A549 (cell line): ENCODE measurements at regions not wholly inside any gene's neighbourhood (a gene's known extent, or its start where the extent isn't known, plus 50 kb on each side); places are given as distances from the start of the nearest gene placed in this dataset.

Experiments used
- CBX8 ChIP-seq: fragments of 200-600 bp; sonication (generic); IDR thresholded peaks from 2 replicates; pipeline ENCODE4 v1.6.1; 2016
- CHD2 ChIP-seq: fragments of 150-350 bp; IDR thresholded peaks from 2 replicates; pipeline ENCODE4 v1.6.1; 2014; ENCODE audit warnings: low read length; ENCODE audit not compliant: partially characterized antibody
- EHMT2 ChIP-seq: fragments of 200-600 bp; sonication (generic); IDR thresholded peaks from 2 replicates; pipeline ENCODE4 v1.6.1; 2016; ENCODE audit warnings: antibody characterized with exemption, low read depth, mild to moderate bottlenecking, moderate library complexity
- HDAC2 ChIP-seq: fragments of 200-600 bp; sonication (generic); IDR thresholded peaks from 2 replicates; pipeline ENCODE4 v1.6.1; 2016
- JUNB ChIP-seq: fragments of >200 bp; sonication (Bioruptor Twin); formaldehyde crosslinking; IDR thresholded peaks from 2 replicates; pipeline ENCODE4 v1.6.1; 2016
- NR3C1 ChIP-seq: fragments of >200 bp; sonication (Bioruptor Twin); formaldehyde crosslinking; IDR thresholded peaks from 3 replicates; pipeline ENCODE4 v1.6.1; 2017
- PHF8 ChIP-seq: fragments of 200-600 bp; sonication (generic); IDR thresholded peaks from 2 replicates; pipeline ENCODE4 v1.6.1; 2016; ENCODE audit warnings: low read depth, mild to moderate bottlenecking, antibody characterized with exemption, moderate library complexity, borderline replicate concordance
- POLR2A ChIP-seq: IDR thresholded peaks from 2 replicates; pipeline ENCODE4 v1.6.1; 2012; ENCODE audit warnings: mild to moderate bottlenecking, low read length
- RFX5 ChIP-seq: fragments of 450-650 bp; IDR thresholded peaks from 2 replicates; pipeline ENCODE4 v1.7.1; 2014; ENCODE audit warnings: antibody characterized with exemption, mild to moderate bottlenecking, moderate library complexity
- SREBF2 ChIP-seq: fragments of 450-650 bp; IDR thresholded peaks from 2 replicates; pipeline ENCODE4 v1.6.1; 2014; ENCODE audit warnings: mild to moderate bottlenecking, moderate library complexity
- TF ChIP-seq, protein P1 (sequence below): fragments of >200 bp; sonication (Bioruptor Twin); formaldehyde crosslinking; IDR thresholded peaks from 3 replicates; pipeline ENCODE4 v1.5.1; 2016
- TF ChIP-seq, protein P2 (sequence below): fragments of 250-450 bp; sonication (Bioruptor Pico); IDR thresholded peaks from 2 replicates; pipeline ENCODE4 v1.5.0; 2021; ENCODE audit warnings: mild to moderate bottlenecking, moderate library complexity, borderline replicate concordance
- TF ChIP-seq, protein P3 (sequence below): IDR thresholded peaks from 2 replicates; pipeline ENCODE4 v1.6.1; 2012
- TF ChIP-seq, protein P4 (sequence below): IDR thresholded peaks from 2 replicates; pipeline ENCODE4 v1.6.1; 2012

DNA sequence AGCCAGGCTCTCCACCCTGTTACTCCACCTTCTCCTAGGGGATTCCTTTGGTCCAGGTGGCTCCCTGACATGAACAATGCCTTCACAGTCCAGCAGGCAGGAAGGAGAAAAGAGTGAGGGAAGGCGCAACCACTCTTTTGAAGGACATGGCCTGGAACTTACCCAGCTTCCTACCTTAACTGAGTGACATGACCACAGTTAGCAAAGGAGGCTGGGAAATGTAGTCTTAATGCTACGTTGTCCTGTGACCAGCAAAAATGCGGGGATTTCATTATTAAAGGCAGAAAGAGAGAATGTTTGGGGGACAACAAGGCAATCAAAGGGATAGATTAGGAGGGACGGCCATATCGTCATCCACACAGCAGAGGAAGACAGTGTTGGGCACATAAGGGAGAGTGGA, 100.3 kb upstream of the ERCC6L2 start:
- no peak for TF ChIP-seq POLR2A
- TF ChIP-seq JUNB = no peak
- TF ChIP-seq, protein P1, sequence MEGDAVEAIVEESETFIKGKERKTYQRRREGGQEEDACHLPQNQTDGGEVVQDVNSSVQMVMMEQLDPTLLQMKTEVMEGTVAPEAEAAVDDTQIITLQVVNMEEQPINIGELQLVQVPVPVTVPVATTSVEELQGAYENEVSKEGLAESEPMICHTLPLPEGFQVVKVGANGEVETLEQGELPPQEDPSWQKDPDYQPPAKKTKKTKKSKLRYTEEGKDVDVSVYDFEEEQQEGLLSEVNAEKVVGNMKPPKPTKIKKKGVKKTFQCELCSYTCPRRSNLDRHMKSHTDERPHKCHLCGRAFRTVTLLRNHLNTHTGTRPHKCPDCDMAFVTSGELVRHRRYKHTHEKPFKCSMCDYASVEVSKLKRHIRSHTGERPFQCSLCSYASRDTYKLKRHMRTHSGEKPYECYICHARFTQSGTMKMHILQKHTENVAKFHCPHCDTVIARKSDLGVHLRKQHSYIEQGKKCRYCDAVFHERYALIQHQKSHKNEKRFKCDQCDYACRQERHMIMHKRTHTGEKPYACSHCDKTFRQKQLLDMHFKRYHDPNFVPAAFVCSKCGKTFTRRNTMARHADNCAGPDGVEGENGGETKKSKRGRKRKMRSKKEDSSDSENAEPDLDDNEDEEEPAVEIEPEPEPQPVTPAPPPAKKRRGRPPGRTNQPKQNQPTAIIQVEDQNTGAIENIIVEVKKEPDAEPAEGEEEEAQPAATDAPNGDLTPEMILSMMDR = no peak
- TF ChIP-seq CHD2 = no peak
- TF ChIP-seq EHMT2 = no peak
- no peak for TF ChIP-seq CBX8
- TF ChIP-seq, protein P2, sequence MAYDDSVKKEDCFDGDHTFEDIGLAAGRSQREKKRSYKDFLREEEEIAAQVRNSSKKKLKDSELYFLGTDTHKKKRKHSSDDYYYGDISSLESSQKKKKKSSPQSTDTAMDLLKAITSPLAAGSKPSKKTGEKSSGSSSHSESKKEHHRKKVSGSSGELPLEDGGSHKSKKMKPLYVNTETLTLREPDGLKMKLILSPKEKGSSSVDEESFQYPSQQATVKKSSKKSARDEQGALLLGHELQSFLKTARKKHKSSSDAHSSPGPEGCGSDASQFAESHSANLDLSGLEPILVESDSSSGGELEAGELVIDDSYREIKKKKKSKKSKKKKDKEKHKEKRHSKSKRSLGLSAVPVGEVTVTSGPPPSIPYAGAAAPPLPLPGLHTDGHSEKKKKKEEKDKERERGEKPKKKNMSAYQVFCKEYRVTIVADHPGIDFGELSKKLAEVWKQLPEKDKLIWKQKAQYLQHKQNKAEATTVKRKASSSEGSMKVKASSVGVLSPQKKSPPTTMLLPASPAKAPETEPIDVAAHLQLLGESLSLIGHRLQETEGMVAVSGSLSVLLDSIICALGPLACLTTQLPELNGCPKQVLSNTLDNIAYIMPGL = no peak
- no peak for TF ChIP-seq NR3C1
- TF ChIP-seq, protein P3, sequence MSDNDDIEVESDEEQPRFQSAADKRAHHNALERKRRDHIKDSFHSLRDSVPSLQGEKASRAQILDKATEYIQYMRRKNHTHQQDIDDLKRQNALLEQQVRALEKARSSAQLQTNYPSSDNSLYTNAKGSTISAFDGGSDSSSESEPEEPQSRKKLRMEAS = no peak
- TF ChIP-seq PHF8 = no peak
- TF ChIP-seq HDAC2 = no peak
- TF ChIP-seq, protein P4, sequence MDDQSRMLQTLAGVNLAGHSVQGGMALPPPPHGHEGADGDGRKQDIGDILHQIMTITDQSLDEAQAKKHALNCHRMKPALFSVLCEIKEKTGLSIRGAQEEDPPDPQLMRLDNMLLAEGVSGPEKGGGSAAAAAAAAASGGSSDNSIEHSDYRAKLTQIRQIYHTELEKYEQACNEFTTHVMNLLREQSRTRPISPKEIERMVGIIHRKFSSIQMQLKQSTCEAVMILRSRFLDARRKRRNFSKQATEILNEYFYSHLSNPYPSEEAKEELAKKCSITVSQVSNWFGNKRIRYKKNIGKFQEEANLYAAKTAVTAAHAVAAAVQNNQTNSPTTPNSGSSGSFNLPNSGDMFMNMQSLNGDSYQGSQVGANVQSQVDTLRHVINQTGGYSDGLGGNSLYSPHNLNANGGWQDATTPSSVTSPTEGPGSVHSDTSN = no peak
- TF ChIP-seq RFX5 = no peak
- no peak for TF ChIP-seq SREBF2
